Suprapubic skin (tissue), 4 donors: ENCODE measurements at regions not wholly inside any gene's neighbourhood (a gene's known extent, or its start where the extent isn't known, plus 50 kb on each side); places are given as distances from the start of the nearest gene placed in this dataset.

Source experiments
- DNase-seq, 2 donors: peaks; one replicate each; pipeline ENCODE4 v3.0.0-alpha.2; 2019; ENCODE audit warnings: low spot score in 2 of 2
- H3K27ac ChIP-seq: fragments of 200-600 bp; sonication (generic); one replicate; pipeline ENCODE4 v1.5.1; 2019
- H3K27me3 ChIP-seq: fragments of 200-600 bp; sonication (generic); one replicate; pipeline ENCODE4 v1.5.1; 2019
- H3K36me3 ChIP-seq: fragments of 200-600 bp; sonication (generic); one replicate; pipeline ENCODE4 v1.5.1; 2019
- H3K4me1 ChIP-seq: fragments of 200-600 bp; sonication (generic); one replicate; pipeline ENCODE4 v1.5.1; 2019
- H3K4me3 ChIP-seq: fragments of 200-600 bp; sonication (generic); one replicate; pipeline ENCODE4 v1.5.1; 2019; ENCODE audit warnings: mild to moderate bottlenecking
- H3K9me3 ChIP-seq: fragments of 200-600 bp; sonication (generic); one replicate; pipeline ENCODE4 v1.5.1; 2019
- CTCF ChIP-seq, 2 donors: fragments of 200-600 bp in 1 of 2; fragments of 450-650 bp in 1 of 2; sonication (generic) in 1 of 2; IDR thresholded peaks; one replicate each; pipeline ENCODE4 v1.5.1; 2016 to 2019; ENCODE audit warnings: antibody characterized with exemption in 2 of 2, mild to moderate bottlenecking in 1 of 2, moderate library complexity in 1 of 2
- EP300 ChIP-seq: sonication (generic); formaldehyde crosslinking; IDR thresholded peaks from one replicate; pipeline ENCODE4 v1.6.1; 2017; ENCODE audit warnings: antibody characterized with exemption
- POLR2A ChIP-seq, 2 donors: fragments of 450-650 bp; IDR thresholded peaks; one replicate each; pipeline ENCODE4 v1.6.1; 2017; ENCODE audit warnings: antibody characterized with exemption in 2 of 2, mild to moderate bottlenecking in 2 of 2, moderate library complexity in 2 of 2
- POLR2AphosphoS5 ChIP-seq, 3 donors: sonication (generic); formaldehyde crosslinking; IDR thresholded peaks; one replicate each; pipeline ENCODE4 v1.6.1; 2017; ENCODE audit warnings: antibody characterized with exemption in 3 of 3
- WGBS: methylation state at CpG from one replicate; pipeline ENCODE4 v1.1.5; 2018; 5-methylcytosine and 5-hydroxymethylcytosine counted together

GRCh38 chr2:179348906-179349305 lies 84.3 kb upstream of the SESTD1 start:
- WGBS, result 60% methylated on average over 3 of the region's 3 CpGs
- H3K9me3 ChIP-seq, result no peaks in the 10 kb centered on the region
- no peak overlapping the region for H3K27ac ChIP-seq
- no peak overlapping the region for H3K4me3 ChIP-seq
- peaks cover 12% of the 10 kb centered on the region for H3K4me1 ChIP-seq
- no peaks in the 10 kb centered on the region for H3K36me3 ChIP-seq
- TF ChIP-seq POLR2AphosphoS5 (IDR thresholded peaks at IDR 0.05), result no peak
- TF ChIP-seq CTCF (IDR thresholded peaks at IDR 0.05), result no peak
- no peak for TF ChIP-seq EP300
- no peaks in the 10 kb centered on the region for H3K27me3 ChIP-seq
- no peak for DNase-seq

- H3K9me3 ChIP-seq, result no peaks in the 10 kb centered on the region
- no peak for TF ChIP-seq CTCF (IDR thresholded peaks at IDR 0.05)
- no peak for TF ChIP-seq EP300
- TF ChIP-seq POLR2A (IDR thresholded peaks at IDR 0.05), result no peak
- no peak for TF ChIP-seq POLR2AphosphoS5 (IDR thresholded peaks at IDR 0.05)
- H3K27ac ChIP-seq, result no peak overlapping the region
- H3K27me3 ChIP-seq, result no peaks in the 10 kb centered on the region
- no peaks in the 10 kb centered on the region for H3K36me3 ChIP-seq
- DNase-seq, result no peak
- H3K4me3 ChIP-seq, result no peak overlapping the region
- WGBS, result 31% methylated on average over 1 of the region's 1 CpG
- H3K4me1 ChIP-seq, result peaks cover 12% of the 10 kb centered on the region
These were observed 80.3 kb upstream of the SESTD1 start for GRCh38 chr2:179344970-179345369.

GRCh38 chr2:179344280-179344964 lies 79.8 kb upstream of the SESTD1 start:
- Histone ChIP-seq H3K27ac (no peak overlapping the region), H3K4me1 (peaks cover 12% of the 10 kb centered on the region), H3K4me3 (no peak overlapping the region), H3K27me3 (no peaks in the 10 kb centered on the region), H3K36me3 (no peaks in the 10 kb centered on the region), H3K9me3 (no peaks in the 10 kb centered on the region)
- no peak for TF ChIP-seq CTCF (IDR thresholded peaks at IDR 0.05)
- no peak for TF ChIP-seq EP300
- TF ChIP-seq POLR2AphosphoS5 (IDR thresholded peaks at IDR 0.05), result no peak
- TF ChIP-seq POLR2A (IDR thresholded peaks at IDR 0.05), result no peak
- DNase-seq, result no peak
- 43% methylated on average over 4 of the region's 4 CpGs for WGBS

- H3K27me3 ChIP-seq, result no peaks in the 10 kb centered on the region
- DNase-seq, result no peak
- TF ChIP-seq POLR2AphosphoS5 (IDR thresholded peaks at IDR 0.05) (no peak), CTCF (IDR thresholded peaks at IDR 0.05) (no peak)
- H3K4me3 ChIP-seq, result no peak overlapping the region
- H3K36me3 ChIP-seq, result no peaks in the 10 kb centered on the region
- H3K9me3 ChIP-seq, result no peaks in the 10 kb centered on the region
- H3K4me1 ChIP-seq, result peaks cover 12% of the 10 kb centered on the region
- H3K27ac ChIP-seq, result no peak overlapping the region
These were observed 79.3 kb upstream of the SESTD1 start for GRCh38 chr2:179343945-179344279.

- WGBS, result 68% methylated on average over 3 of the region's 3 CpGs
- H3K36me3 ChIP-seq, result no peaks in the 10 kb centered on the region
- no peak overlapping the region for H3K27ac ChIP-seq
- no peaks in the 10 kb centered on the region for H3K9me3 ChIP-seq
- no peak overlapping the region for H3K4me3 ChIP-seq
- no peak for TF ChIP-seq EP300
- no peak for TF ChIP-seq CTCF (IDR thresholded peaks at IDR 0.05)
- TF ChIP-seq POLR2A (IDR thresholded peaks at IDR 0.05), result no peak
- TF ChIP-seq POLR2AphosphoS5 (IDR thresholded peaks at IDR 0.05), result no peak
- H3K27me3 ChIP-seq, result no peaks in the 10 kb centered on the region
- H3K4me1 ChIP-seq, result peaks cover 12% of the 10 kb centered on the region
- no peak for DNase-seq
These were observed 76.7 kb upstream of the SESTD1 start for GRCh38 chr2:179341152-179341866.
